K562 (cell line): ENCODE measurements at regions not wholly inside any gene's neighbourhood (a gene's known extent, or its start where the extent isn't known, plus 50 kb on each side); places are given as distances from the start of the nearest gene placed in this dataset.

Experiments used
- ATAC-seq: fragments of 200-7000 bp; cut with Tn5 transposase; 3 replicates; pipeline ENCODE4 v1.9.1; 2020; ENCODE audit warnings: moderate library complexity
- BruUV-seq: library from RNA; stranded (reverse); fragments of 400-500 nt; replicated peaks from 2 replicates; lab custom pipeline; 2021; lab: Mats Ljungman, UMichigan
- CTCF ChIA-PET: fragments of 300-600 bp; formaldehyde crosslinking; extraction: SDS; loops from one replicate; lab custom pipeline; 2021; ENCODE audit warnings: low intra/inter-chr PET ratio; lab: Yijun Ruan, JAX
- POLR2A ChIA-PET: fragments of 300-600, 350-650 bp; sonication (Branson Sonifier 250); formaldehyde crosslinking; extraction: SDS; loops from one replicate; lab custom pipeline; 2021; ENCODE audit warnings: antibody characterized with exemption, inconsistent platforms; lab: Yijun Ruan, JAX
- DNase-seq, 4 experiments: peaks; one replicate each; pipeline versions ENCODE4 v3.0.0 to v3.0.0-alpha.2; 2011 to 2018; ENCODE audit warnings: low spot score in 3 of 4, mixed read lengths in 3 of 4; ENCODE audit errors: extremely low read depth in 1 of 4
- FAIRE-seq: peaks from 2 replicates; lab custom pipeline; 2011; peaks lifted over from hg19 to GRCh38; lab: Jason Lieb, UNC
- H2AFZ ChIP-seq: 2 replicates; pipeline ENCODE4 v1.6.0; 2011; ENCODE audit warnings: low read depth, low read length, control low read depth, inconsistent platforms
- H3K27ac ChIP-seq: fragments of 200-600 bp; 3 replicates; pipeline ENCODE4 v1.8.0; 2011; ENCODE audit warnings: low read depth, mild to moderate bottlenecking, control low read depth, inconsistent platforms, low read length, moderate library complexity, mixed read lengths; ENCODE audit errors: extremely low read depth
- H3K27me3 ChIP-seq, 2 experiments: fragments of 300-600 bp in 1 of 2; 2 replicates in 1 of 2; 3 replicates in 1 of 2; pipeline versions ENCODE4 v1.6.0 to v1.8.0; 2011; ENCODE audit warnings: inconsistent platforms in 2 of 2, low read length in 2 of 2, mild to moderate bottlenecking in 1 of 2, mixed read lengths in 1 of 2, moderate library complexity in 1 of 2; ENCODE audit not compliant: control insufficient read depth in 2 of 2, insufficient read depth in 2 of 2
- H3K36me3 ChIP-seq: fragments of 300-600 bp; 3 replicates; pipeline ENCODE4 v1.8.0; 2011; ENCODE audit warnings: mild to moderate bottlenecking, low read length, inconsistent platforms; ENCODE audit not compliant: control insufficient read depth, insufficient read depth
- H3K4me1 ChIP-seq, 2 experiments: fragments of 200-600 bp in 1 of 2; replicated peaks in 1 of 2; 2 replicates in 1 of 2; 3 replicates in 1 of 2; pipeline versions ENCODE4 v1.5.1 to v1.8.0; 2011; ENCODE audit warnings: inconsistent platforms in 2 of 2, low read length in 2 of 2, mild to moderate bottlenecking in 1 of 2, mixed read lengths in 1 of 2, moderate library complexity in 1 of 2; ENCODE audit not compliant: control insufficient read depth in 2 of 2, insufficient read depth in 2 of 2
- H3K4me2 ChIP-seq: 2 replicates; pipeline ENCODE4 v1.6.1; 2011; ENCODE audit warnings: low read length, control low read depth, inconsistent platforms, mixed read lengths; ENCODE audit not compliant: insufficient read depth
- H3K4me3 ChIP-seq: fragments of 200-600 bp; sonication (generic), shearing (Covaris generic); 2 replicates; pipeline ENCODE4 v1.5.1; 2016; ENCODE audit warnings: control low read depth, inconsistent platforms
- H3K79me2 ChIP-seq: fragments of 200-600 bp; 3 replicates; pipeline ENCODE4 v1.8.0; 2011; ENCODE audit warnings: low read length, inconsistent platforms; ENCODE audit not compliant: control insufficient read depth, insufficient read depth
- H3K9ac ChIP-seq, 2 experiments: 2 replicates each; pipeline versions ENCODE4 v1.6.0 to v1.6.1; 2011; ENCODE audit warnings: low read depth in 2 of 2, low read length in 2 of 2, control low read depth in 1 of 2, inconsistent platforms in 1 of 2, mild to moderate bottlenecking in 1 of 2, mixed read lengths in 1 of 2; ENCODE audit not compliant: insufficient read depth in 1 of 2
- H3K9me1 ChIP-seq: one replicate; pipeline ENCODE4 v1.6.0; 2011; ENCODE audit warnings: inconsistent platforms, mild to moderate bottlenecking, low read length, moderate library complexity; ENCODE audit not compliant: control insufficient read depth, insufficient read depth
- H3K9me3 ChIP-seq: replicated peaks from 2 replicates; pipeline ENCODE4 v1.5.1; 2011; ENCODE audit warnings: low read depth, low read length, inconsistent platforms; ENCODE audit not compliant: control insufficient read depth, insufficient read depth
- H4K20me1 ChIP-seq: replicated peaks from 2 replicates; pipeline ENCODE4 v1.6.1; 2011; ENCODE audit warnings: low read length, inconsistent platforms, mixed read lengths; ENCODE audit not compliant: control insufficient read depth, insufficient read depth
- DMBX1 ChIP-seq: fragments of 250-450 bp; sonication (Bioruptor Pico); IDR thresholded peaks from 2 replicates; pipeline ENCODE4 v1.8.0; 2022; ENCODE audit warnings: inconsistent platforms, mild to moderate bottlenecking, moderate library complexity, borderline replicate concordance
- DPF2 ChIP-seq: fragments of 450-650 bp; IDR thresholded peaks from 2 replicates; pipeline ENCODE4 v1.6.1; 2016
- E2F3 ChIP-seq: fragments of 250-450 bp; sonication (Bioruptor Pico); IDR thresholded peaks from 2 replicates; pipeline ENCODE4 v1.4.0; 2020; ENCODE audit warnings: mild to moderate bottlenecking
- MAFF ChIP-seq: IDR thresholded peaks from 2 replicates; pipeline ENCODE4 v1.6.1; 2012; ENCODE audit warnings: low read length, improper control_type of control experiment
- MCM7 ChIP-seq, 2 experiments: fragments of 450-650 bp; IDR thresholded peaks; 2 replicates each; pipeline ENCODE4 v1.6.1; 2016 to 2018
- MEF2A ChIP-seq: IDR thresholded peaks from 2 replicates; pipeline ENCODE4 v1.6.1; 2011; ENCODE audit warnings: low read depth, mild to moderate bottlenecking, low read length, moderate library complexity; ENCODE audit not compliant: control insufficient read depth
- NFE2L1 ChIP-seq: fragments of 450-650 bp; IDR thresholded peaks from 2 replicates; pipeline ENCODE4 v1.6.1; 2016; ENCODE audit warnings: missing genetic modification characterization, low read depth, mild to moderate bottlenecking, missing compliant biosample characterization, moderate library complexity, borderline replicate concordance
- PKNOX1 ChIP-seq: fragments of 450-650 bp; IDR thresholded peaks from 2 replicates; pipeline ENCODE4 v1.6.1; 2016
- RBM34 ChIP-seq: fragments of 200-400 bp; formaldehyde crosslinking; IDR thresholded peaks from 2 replicates; pipeline ENCODE4 v1.6.1; 2018; ENCODE audit warnings: low read length, borderline replicate concordance; ENCODE audit not compliant: insufficient read depth
- SRSF9 ChIP-seq: fragments of 200-400 bp; formaldehyde crosslinking; IDR thresholded peaks from 2 replicates; pipeline ENCODE4 v1.6.1; 2017; ENCODE audit warnings: low read depth, low read length, borderline replicate concordance
- TRIM25 ChIP-seq: fragments of 450-650 bp; IDR thresholded peaks from 2 replicates; pipeline ENCODE4 v1.7.0; 2016; ENCODE audit warnings: borderline replicate concordance
- YY1 ChIP-seq, 3 experiments: IDR thresholded peaks; 2 replicates each; pipeline ENCODE4 v1.6.1; 2011; ENCODE audit warnings: low read length in 2 of 3, mild to moderate bottlenecking in 2 of 3, moderate library complexity in 2 of 3, borderline replicate concordance in 1 of 3, control low read depth in 1 of 3, low read depth in 1 of 3; ENCODE audit not compliant: insufficient read depth in 3 of 3, insufficient replicate concordance in 2 of 3, control insufficient read depth in 1 of 3, insufficient read length in 1 of 3; ENCODE audit errors: extremely low read depth in 1 of 3
- ZC3H8 ChIP-seq: fragments of 450-650 bp; IDR thresholded peaks from 2 replicates; pipeline ENCODE4 v1.6.1; 2017
- ZNF197 ChIP-seq: fragments of 200-800 bp; sonication (Bioruptor generic); IDR thresholded peaks from 2 replicates; pipeline ENCODE4 v1.6.1; 2016; ENCODE audit warnings: low read depth, missing genetic modification characterization, missing compliant biosample characterization
- ZNF316 ChIP-seq: fragments of 450-650 bp; IDR thresholded peaks from 2 replicates; pipeline ENCODE4 v1.6.1; 2016
- ZNF551 ChIP-seq: fragments of 250-450 bp; sonication (Bioruptor Pico); IDR thresholded peaks from 2 replicates; pipeline ENCODE4 v1.5.0; 2021; ENCODE audit warnings: mild to moderate bottlenecking, moderate library complexity
- ZSCAN29 ChIP-seq: fragments of 450-650 bp; IDR thresholded peaks from 2 replicates; pipeline ENCODE4 v1.6.1; 2017
- WGBS: fragments of 100-300 bp; shearing (Covaris generic); methylation state at CpG from one replicate; pipeline ENCODE4 v1.1.6; 2016; ENCODE audit warnings: low coverage, mixed read lengths; ENCODE audit not compliant: insufficient coverage; ENCODE audit errors: missing lambda C conversion rate; 5-methylcytosine and 5-hydroxymethylcytosine counted together
- in situ Hi-C: fragments of 300-500 bp; cut with MboI; formaldehyde crosslinking; loops from 4 replicates; pipeline ENCODE4 v1.15.0; 2018; ENCODE audit warnings: inconsistent platforms, mixed read lengths
- intact Hi-C: fragments of 100-400 bp; cut with micrococcal nuclease; formaldehyde crosslinking; loops from 2 replicates; pipeline ENCODE4 v1.14.2; 2022
- TF ChIP-seq, protein P1 (sequence below), 2 experiments: fragments of 450-650 bp in 1 of 2; IDR thresholded peaks; 2 replicates each; pipeline ENCODE4 v1.6.1; 2011 to 2017; ENCODE audit warnings: low read depth in 2 of 2, antibody characterized with exemption in 1 of 2, borderline replicate concordance in 1 of 2, low read length in 1 of 2, mild to moderate bottlenecking in 1 of 2, mixed read lengths in 1 of 2; ENCODE audit not compliant: control insufficient read depth in 1 of 2

- CTCF ChIA-PET = no interaction called here
- ATAC-seq (no peak), FAIRE-seq (no peak), DNase-seq (peak in 1 of 4 experiments; percentile 7)
- no peaks in the 10 kb centered on the region for H3K9me1 ChIP-seq
- BruUV-seq = no TSS peak
- H3K4me1 ChIP-seq = no peaks in the 10 kb centered on the region
- no peaks in the 10 kb centered on the region for H3K36me3 ChIP-seq
- intact Hi-C loops = no loop called here
- H2AFZ ChIP-seq = no peak overlapping the region
- no peak overlapping the region for H3K9ac ChIP-seq
- no peaks in the 10 kb centered on the region; a peak in 1 of 5 replicates for H3K27me3 ChIP-seq
- in situ Hi-C loops = no loop called here
- POLR2A ChIA-PET = no interaction called here
- H4K20me1 ChIP-seq = no peaks in the 10 kb centered on the region
- H3K9me3 ChIP-seq = no peaks in the 10 kb centered on the region
- WGBS = 0% methylated on average over 1 of the region's 1 CpG
- H3K27ac ChIP-seq = no peak overlapping the region
- H3K4me2 ChIP-seq = no peak overlapping the region
- H3K79me2 ChIP-seq = no peaks in the 10 kb centered on the region
- H3K4me3 ChIP-seq = no peak overlapping the region
- TF ChIP-seq NFE2L1 (tag) (peak; percentile 54), RBM34 (no peak), SRSF9 (no peak), ZSCAN29 (no peak), ZC3H8 (no peak), ZNF197 (CRISPR knock-in tag) (no peak), DMBX1 (no peak), MEF2A (no peak), PKNOX1 (no peak), E2F3 (no peak), TRIM25 (no peak), YY1 (IDR thresholded peaks at IDR 0.05; ENCODE audit: borderline replicate concordance in 1 of 3, control insufficient read depth in 1 of 3, extremely low read depth in 1 of 3, insufficient read depth in 3 of 3, insufficient read length in 1 of 3, insufficient replicate concordance in 2 of 3, low read depth in 1 of 3, low read length in 2 of 3) (no peak), ZNF316 (peak; percentile 42; the same call in 1 of the 2 replicates), ZNF551 (CRISPR knock-in tag) (no peak), MCM7 (IDR thresholded peaks at IDR 0.05) (no peak), MAFF (peak; percentile 25; the same call in 1 of the 2 replicates), DPF2 (no peak)
- TF ChIP-seq, protein P1, sequence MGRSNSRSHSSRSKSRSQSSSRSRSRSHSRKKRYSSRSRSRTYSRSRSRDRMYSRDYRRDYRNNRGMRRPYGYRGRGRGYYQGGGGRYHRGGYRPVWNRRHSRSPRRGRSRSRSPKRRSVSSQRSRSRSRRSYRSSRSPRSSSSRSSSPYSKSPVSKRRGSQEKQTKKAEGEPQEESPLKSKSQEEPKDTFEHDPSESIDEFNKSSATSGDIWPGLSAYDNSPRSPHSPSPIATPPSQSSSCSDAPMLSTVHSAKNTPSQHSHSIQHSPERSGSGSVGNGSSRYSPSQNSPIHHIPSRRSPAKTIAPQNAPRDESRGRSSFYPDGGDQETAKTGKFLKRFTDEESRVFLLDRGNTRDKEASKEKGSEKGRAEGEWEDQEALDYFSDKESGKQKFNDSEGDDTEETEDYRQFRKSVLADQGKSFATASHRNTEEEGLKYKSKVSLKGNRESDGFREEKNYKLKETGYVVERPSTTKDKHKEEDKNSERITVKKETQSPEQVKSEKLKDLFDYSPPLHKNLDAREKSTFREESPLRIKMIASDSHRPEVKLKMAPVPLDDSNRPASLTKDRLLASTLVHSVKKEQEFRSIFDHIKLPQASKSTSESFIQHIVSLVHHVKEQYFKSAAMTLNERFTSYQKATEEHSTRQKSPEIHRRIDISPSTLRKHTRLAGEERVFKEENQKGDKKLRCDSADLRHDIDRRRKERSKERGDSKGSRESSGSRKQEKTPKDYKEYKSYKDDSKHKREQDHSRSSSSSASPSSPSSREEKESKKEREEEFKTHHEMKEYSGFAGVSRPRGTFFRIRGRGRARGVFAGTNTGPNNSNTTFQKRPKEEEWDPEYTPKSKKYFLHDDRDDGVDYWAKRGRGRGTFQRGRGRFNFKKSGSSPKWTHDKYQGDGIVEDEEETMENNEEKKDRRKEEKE (IDR thresholded peaks at IDR 0.05; ENCODE audit: borderline replicate concordance in 1 of 2, control insufficient read depth in 1 of 2, low read depth in 2 of 2, low read length in 1 of 2) = no peak
These were observed 409.6 kb downstream of the MAFB start for GRCh38 chr20:40279390-40279789.
